SIG-M5 treated with dmso at 0.1 percent for 504 hours (cell line): ENCODE measurements at regions not wholly inside any gene's neighbourhood (a gene's known extent, or its start where the extent isn't known, plus 50 kb on each side); places are given as distances from the start of the nearest gene placed in this dataset.

ENCODE experiments used
- DNase-seq: peaks from one replicate; lab custom pipeline; 2025; ENCODE audit not compliant: unreplicated experiment; lab: John Stamatoyannopoulos, UW

- DNase-seq: no peak
These were observed 350.9 kb upstream of the ADGRL2 start for GRCh38 chr1:81449786-81450185.

DNA sequence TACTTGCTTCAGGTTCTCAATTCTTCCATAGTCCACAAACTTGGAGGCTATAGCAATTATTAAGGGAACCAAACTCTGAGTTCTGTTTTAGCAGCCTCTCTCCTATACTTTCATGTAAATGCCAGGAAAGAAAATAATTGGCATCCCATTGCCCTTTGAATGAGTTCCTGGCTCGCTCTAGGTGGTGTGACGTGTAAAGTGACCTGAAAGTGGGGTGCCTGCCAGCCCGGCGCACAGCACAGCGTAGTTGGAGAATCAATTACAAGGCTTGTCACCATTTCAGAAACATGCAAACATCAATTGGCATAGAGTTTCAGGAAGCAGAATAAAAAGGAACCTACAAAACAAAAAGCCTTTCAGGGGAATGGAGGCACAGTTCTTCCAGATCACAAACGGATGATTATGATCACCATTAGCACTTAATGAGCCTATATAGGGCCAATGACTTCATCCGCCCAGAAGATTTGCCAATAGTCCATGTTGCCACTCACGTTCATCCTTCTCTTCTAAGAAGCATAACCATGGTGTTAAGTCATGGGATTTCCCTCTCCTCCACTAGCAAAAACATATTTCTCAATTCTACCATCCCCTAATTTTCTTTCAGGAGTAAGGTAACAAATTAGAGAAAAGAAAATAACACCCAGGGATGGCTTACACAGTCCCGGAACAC lies 354.6 kb upstream of the ADGRL2 start:
- no peak for DNase-seq

DNA sequence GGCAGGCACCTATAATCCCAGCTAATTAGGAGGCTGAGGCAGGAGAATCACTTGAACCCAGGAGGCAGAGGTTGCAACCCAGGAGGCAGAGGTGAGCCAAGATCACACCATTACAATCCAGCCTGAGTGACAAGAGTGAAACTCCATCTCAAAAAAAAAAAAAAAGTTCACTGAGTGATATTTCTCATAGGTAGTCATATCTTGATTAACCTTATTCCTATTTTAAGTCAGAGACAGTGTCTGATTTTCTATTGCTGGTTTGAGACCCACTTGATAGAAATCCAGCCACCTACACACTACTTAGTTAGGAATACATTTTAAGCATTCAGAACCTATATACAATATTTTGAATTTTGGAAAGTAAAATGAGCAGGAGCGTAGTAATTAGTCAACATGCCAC lies 357.4 kb upstream of the ADGRL2 start:
- no peak for DNase-seq

DNA sequence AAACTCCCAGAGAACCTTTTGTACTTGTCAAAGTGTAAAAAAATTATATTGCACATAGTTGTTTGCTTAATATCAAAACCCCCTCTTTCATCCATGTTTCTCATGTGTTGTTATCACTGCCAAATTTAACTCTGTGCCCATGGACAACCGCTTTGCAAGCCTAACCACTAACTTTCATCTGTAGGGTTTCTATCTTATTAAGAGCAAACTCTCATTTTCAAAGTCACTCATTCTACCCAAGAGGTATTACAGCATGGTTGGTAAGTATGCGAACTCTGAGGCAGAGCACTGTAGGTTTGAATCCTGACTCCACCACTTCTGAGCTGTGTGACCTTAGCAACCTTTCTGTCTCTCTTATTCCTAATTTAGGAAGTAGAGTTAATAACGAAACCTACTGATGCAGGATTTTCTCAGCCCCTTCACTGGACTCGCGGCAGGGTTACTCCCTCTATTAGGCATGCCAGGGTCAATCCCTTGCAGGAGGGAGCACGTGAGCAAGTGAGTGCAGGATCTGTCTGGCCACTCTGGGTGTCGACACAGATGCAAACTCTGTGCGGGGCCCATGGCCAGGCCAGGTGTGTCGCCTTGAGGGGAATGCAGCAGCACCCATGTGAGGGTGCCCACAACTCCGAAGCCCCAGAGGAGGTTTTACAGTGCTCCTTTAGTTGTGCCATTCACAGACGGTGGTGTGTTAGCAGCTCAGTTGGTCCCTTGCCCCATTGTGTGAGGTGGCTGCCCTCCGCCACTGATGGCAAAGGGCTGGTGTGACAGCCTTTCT lies 361.5 kb upstream of the ADGRL2 start:
- DNase-seq: no peak

- DNase-seq: no peak
These were observed 363.1 kb upstream of the ADGRL2 start for GRCh38 chr1:81437649-81438048.

DNA sequence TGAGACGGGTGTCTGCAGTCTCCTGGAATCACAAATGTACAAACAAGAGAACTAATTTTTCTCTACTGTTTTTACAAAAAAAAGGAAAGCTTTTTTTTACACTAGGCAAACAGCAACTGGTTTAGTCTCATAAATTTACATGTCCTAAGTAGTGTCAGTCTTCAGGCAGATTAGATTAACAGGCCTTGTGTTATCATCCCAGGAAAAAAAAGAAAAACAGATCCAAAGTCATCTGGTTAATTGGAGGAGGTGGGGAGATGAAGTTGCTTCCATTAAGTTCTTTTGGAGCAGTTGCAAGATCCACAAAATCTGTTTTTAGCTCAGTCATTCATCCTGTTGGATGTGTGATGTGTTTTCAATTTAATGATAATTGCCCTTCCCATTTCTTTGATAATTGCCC lies 363.5 kb upstream of the ADGRL2 start:
- no peak for DNase-seq

DNA sequence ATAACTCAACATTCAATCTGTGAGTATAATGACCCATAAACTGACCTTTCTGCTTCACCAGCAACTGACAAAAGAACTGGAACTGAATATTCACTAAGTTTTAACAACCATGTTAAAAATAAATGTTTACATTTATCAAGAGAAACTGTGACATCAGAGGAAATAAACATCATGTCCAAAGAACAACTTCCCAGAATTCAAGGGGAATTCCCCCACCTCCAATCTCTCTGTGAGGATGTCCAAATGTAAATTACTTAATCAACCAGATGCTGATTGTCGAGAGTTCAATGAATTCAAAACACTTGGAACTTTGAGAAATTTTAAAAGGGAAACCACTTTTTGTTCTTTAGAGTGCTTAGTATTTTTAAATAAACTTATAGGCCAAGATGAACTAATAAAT lies 365.6 kb upstream of the ADGRL2 start:
- DNase-seq: no peak

DNA sequence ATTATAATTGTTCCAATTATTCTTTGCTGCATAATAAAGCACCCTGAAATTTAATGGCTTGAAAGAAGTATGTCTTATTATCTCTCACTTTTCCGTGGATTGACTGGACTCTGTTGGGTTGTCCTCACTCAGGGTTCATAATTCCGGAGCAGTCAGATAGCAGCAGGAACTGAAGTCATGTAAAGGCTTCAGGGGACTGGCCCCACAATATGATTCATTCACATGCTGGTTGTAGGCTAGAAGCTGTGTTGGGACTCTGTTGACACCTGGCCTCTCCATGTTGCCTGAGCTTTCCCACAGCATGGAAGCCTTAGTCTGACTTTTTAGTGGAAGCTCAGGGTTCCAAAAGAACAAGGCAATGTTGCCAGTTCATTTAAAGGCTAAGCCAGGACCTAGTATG lies 367.1 kb upstream of the ADGRL2 start:
- no peak for DNase-seq

- no peak for DNase-seq
These were observed 368.1 kb upstream of the ADGRL2 start for GRCh38 chr1:81432654-81433109.

GRCh38 chr1:81432059-81432458 lies 368.7 kb upstream of the ADGRL2 start:
- no peak for DNase-seq

- no peak for DNase-seq
These were observed 369.1 kb upstream of the ADGRL2 start for GRCh38 chr1:81431624-81432000.

DNA sequence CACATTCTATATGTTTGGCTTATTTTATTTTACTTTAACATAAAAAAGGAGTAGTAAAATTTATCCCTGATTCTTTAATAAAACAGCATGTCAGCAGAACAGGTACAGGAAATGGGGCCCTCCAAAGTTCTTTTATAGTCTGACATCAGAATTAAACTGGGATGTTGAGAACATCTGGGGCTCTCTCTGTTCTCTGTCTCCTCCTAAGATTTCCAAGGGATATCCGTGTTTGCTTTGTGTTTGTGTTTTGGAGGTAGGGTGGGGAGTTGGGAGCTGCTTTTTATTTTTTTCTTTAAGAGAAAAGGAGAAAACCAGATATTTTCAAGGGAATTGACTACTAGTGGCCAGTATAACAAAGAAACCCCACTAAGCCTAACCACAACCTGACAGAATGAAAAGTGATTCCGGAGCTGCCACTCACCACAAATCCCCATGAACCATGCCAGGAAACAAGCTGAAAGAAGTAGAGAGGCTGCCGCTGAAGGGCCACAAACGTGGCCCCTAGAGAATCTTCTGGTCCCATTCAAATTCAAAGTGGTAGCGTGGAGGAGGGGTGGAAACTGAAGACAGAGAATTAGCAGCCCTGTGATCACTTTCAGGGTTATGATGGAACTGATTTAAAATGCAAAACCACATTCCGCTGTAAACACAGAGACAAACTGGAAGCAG lies 369.6 kb upstream of the ADGRL2 start:
- no peak for DNase-seq

DNA sequence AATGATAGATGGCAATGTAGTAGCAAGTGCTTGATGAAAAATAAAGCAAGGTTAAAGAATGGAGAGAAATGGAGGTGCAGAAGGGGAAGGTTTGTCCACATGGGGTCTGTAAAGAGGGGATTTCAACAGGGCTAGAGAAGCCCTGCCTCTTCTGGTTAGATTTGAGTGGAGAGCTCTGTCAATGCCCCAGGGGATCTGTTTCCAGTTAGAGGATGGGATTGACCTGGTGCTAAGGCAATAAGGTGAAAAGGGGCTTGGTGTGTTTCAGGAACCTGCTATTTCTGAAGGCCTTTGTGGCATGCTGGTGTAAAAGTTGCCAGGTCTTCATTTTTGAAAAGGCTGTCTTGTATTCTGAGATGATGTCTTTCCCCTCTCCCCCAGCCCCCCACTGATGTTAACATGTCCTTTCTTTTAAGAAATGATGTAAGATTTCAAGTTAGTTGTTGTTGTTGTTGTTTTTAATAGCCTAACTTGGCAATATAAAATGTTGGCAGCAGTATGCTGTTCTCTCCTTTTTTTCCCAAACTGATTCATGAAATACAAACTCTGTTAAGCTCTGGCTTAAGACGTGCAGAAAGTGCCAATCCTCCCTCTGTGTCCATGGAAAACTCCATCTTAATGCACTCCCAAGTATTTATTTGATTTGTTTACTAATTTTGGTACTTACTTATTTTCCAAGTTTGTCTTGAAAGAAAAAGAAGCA lies 370.3 kb upstream of the ADGRL2 start:
- DNase-seq: no peak

DNA sequence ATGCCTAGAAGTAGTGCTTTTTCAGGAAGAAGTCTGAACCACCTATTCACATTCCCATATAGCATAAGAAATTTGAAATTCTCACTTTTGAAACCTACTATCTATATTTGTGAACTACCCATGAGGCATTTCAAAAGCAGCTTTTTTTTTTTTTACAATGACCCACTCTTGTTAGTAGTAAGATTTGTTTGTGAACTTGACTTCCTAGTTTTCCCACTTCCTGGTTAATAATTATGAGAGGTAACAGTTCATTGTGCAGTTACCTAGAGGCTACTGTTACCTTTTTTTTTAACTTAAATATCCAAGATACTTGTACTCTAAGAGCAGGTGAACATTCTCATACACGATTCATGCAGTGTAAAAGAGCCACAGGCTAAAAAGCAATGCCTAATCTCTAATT lies 371.7 kb upstream of the ADGRL2 start:
- no peak for DNase-seq

- no peak for DNase-seq
These were observed 375.9 kb upstream of the ADGRL2 start for GRCh38 chr1:81424816-81425215.

- no peak for DNase-seq
These were observed 376.7 kb upstream of the ADGRL2 start for GRCh38 chr1:81424061-81424460.

DNA sequence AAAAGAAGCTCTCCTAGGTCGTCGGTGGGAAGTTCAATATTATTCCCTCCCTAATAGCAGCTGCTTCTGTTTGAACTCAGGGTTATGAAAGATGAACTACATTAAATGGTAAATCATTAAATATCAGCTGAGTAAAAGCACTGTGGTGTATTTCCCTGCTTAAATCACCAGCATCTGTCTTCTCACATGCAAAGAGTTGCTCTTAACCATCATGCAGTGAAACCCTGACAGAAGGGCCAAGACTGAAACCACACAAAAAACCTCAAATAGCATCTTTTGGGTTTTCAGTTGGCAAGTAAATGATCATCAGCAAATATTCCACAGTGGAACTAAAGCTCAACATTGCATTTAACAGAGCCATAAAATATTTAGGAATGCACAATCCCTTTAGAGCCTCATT lies 380.0 kb upstream of the ADGRL2 start:
- no peak for DNase-seq

DNA sequence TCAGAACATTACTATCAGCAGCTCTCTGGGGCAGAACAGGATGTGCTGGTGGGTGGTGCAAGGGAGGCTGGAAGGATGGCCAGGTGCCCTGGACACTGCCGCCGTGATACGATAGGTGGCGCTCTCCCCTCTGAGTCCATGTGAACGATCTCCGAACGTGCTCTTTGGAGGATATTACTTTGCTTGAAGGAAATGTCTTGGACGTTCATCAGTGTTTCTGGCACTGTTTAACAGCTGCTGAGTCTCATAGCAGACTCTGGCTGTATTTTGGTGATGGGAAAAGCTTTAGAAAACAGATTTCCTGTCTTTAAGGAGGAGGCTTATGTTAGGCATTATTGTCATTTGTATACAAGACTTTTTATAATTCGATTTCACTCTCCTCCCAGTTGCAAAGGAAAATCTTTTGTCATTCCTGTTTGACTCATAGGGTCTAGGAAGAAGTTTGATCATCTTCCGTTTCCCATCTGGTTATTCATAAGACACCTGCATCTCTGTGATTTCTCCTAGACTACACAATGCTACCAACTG lies 386.2 kb upstream of the ADGRL2 start:
- DNase-seq: no peak

DNA sequence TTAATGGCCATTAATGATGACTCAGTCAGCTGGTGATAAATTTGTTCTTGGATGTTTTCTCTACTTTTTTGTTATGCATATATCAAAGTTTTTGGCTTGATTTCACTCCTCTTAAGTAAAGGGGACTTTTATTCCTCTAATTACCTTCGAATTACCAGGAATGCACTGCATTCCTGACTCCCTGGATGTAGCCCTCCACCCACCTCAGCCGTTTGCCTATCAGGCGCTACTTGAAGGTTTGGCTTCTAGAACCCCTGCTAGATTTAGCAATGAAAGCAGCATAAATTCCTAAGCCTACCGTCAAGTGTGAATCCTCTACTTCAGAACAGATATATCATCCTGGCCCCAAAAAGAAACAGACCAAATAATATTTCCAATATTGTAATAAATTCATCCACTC lies 387.8 kb upstream of the ADGRL2 start:
- no peak for DNase-seq

DNA sequence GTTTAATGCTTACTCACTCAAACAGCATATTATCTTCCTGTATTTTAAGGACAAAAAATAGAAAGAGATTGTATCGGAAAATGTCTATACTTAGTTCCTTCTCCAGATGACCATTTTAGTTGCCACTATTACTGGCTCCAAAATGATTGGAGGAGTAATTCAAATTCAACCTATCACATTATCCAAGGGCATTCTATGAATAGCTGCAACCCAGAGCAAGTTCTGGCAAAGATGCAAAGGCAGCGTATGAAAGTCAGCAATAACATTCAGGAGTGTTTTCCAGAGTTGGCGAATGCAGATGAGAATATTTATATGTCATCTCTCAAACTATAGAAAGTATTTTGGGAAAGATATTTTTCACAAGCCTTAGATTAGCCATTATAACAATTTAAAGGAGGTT lies 389.8 kb upstream of the ADGRL2 start:
- no peak for DNase-seq

GRCh38 chr1:81410351-81410750 lies 390.4 kb upstream of the ADGRL2 start:
- DNase-seq: no peak
